Naive thymus-derived CD4-positive, alpha-beta T cell (primary cell): ENCODE measurements at regions not wholly inside any gene's neighbourhood (a gene's known extent, or its start where the extent isn't known, plus 50 kb on each side); places are given as distances from the start of the nearest gene placed in this dataset.

Experiments
- ATAC-seq: fragments of 150-1000 bp; cut with Tn5 transposase; 2 replicates; pipeline ENCODE4 v1.10.0; 2021; ENCODE audit warnings: mild to moderate bottlenecking, moderate library complexity
- CTCF ChIA-PET: fragments of 350-600 bp; sonication (Branson Sonifier 250); formaldehyde crosslinking; loops from one replicate; lab custom pipeline; 2021; ENCODE audit warnings: antibody characterized with exemption; lab: Charles Lee
- POLR2A ChIA-PET: fragments of 350-600 bp; sonication (Branson Sonifier 250); formaldehyde crosslinking; loops from one replicate; lab custom pipeline; 2021; ENCODE audit warnings: antibody characterized with exemption, inconsistent platforms; lab: Charles Lee
- DNase-seq, 9 donors: peaks; one replicate each; pipeline versions ENCODE4 v3.0.0 to v3.0.0-alpha.2; 2020 to 2022; ENCODE audit warnings: mixed read lengths in 1 of 9
- H3K27ac ChIP-seq: one replicate; pipeline ENCODE4 v1.7.0; 2013; ENCODE audit warnings: mild to moderate bottlenecking, low read depth, low read length, moderate library complexity
- H3K27me3 ChIP-seq, 2 donors: one replicate each; pipeline ENCODE4 v1.7.0; 2013; ENCODE audit warnings: low read length in 2 of 2, mild to moderate bottlenecking in 2 of 2, moderate library complexity in 2 of 2; ENCODE audit not compliant: control insufficient read depth in 2 of 2, insufficient read depth in 2 of 2
- H3K36me3 ChIP-seq, 3 experiments: 1 replicate in 2 of 3; 2 replicates in 1 of 3; pipeline ENCODE4 v1.7.0; 2013; ENCODE audit warnings: low read length in 3 of 3, mild to moderate bottlenecking in 3 of 3, moderate library complexity in 1 of 3; ENCODE audit not compliant: insufficient read depth in 3 of 3, control insufficient read depth in 2 of 3
- H3K4me1 ChIP-seq, 2 donors: one replicate each; pipeline ENCODE4 v1.7.0; 2013; ENCODE audit warnings: low read length in 2 of 2, mild to moderate bottlenecking in 2 of 2, moderate library complexity in 1 of 2; ENCODE audit not compliant: control insufficient read depth in 2 of 2, insufficient read depth in 2 of 2
- H3K4me3 ChIP-seq: 2 replicates; pipeline ENCODE4 v1.7.0; 2013; ENCODE audit warnings: mild to moderate bottlenecking, low read length
- H3K9me3 ChIP-seq, 3 experiments: 1 replicate in 2 of 3; 2 replicates in 1 of 3; pipeline ENCODE4 v1.7.0; 2013; ENCODE audit warnings: low read length in 3 of 3; ENCODE audit not compliant: control insufficient read depth in 2 of 3
- H3K27ac Mint-ChIP-seq, 9 donors: one replicate each; pipeline ENCODE4 v1.8.0; 2020 to 2022; ENCODE audit warnings: mixed read lengths in 9 of 9, mild to moderate bottlenecking in 8 of 9, moderate library complexity in 5 of 9, inconsistent platforms in 2 of 9
- H3K27me3 Mint-ChIP-seq, 5 donors: one replicate each; pipeline ENCODE4 v1.8.0; 2021 to 2022; ENCODE audit warnings: mixed read lengths in 5 of 5, mild to moderate bottlenecking in 1 of 5
- H3K36me3 Mint-ChIP-seq, 5 donors: one replicate each; pipeline ENCODE4 v1.8.0; 2020 to 2022; ENCODE audit warnings: mixed read lengths in 5 of 5, mild to moderate bottlenecking in 3 of 5, inconsistent platforms in 1 of 5
- H3K4me1 Mint-ChIP-seq, 7 donors: one replicate each; pipeline ENCODE4 v1.8.0; 2020 to 2022; ENCODE audit warnings: mixed read lengths in 7 of 7, mild to moderate bottlenecking in 3 of 7, inconsistent platforms in 1 of 7
- H3K4me3 Mint-ChIP-seq, 10 donors: one replicate each; pipeline ENCODE4 v1.8.0; 2020 to 2022; ENCODE audit warnings: mild to moderate bottlenecking in 10 of 10, mixed read lengths in 10 of 10, moderate library complexity in 6 of 10, inconsistent platforms in 2 of 10
- H3K9me3 Mint-ChIP-seq, 11 donors: one replicate each; pipeline ENCODE4 v1.8.0; 2020 to 2022; ENCODE audit warnings: mixed read lengths in 11 of 11, mild to moderate bottlenecking in 4 of 11, inconsistent platforms in 1 of 11, moderate library complexity in 1 of 11
- intact Hi-C, 2 donors: fragments of 100-400 bp; cut with micrococcal nuclease; formaldehyde crosslinking; loops; one replicate each; pipeline ENCODE4 v1.15.1; 2023

DNA sequence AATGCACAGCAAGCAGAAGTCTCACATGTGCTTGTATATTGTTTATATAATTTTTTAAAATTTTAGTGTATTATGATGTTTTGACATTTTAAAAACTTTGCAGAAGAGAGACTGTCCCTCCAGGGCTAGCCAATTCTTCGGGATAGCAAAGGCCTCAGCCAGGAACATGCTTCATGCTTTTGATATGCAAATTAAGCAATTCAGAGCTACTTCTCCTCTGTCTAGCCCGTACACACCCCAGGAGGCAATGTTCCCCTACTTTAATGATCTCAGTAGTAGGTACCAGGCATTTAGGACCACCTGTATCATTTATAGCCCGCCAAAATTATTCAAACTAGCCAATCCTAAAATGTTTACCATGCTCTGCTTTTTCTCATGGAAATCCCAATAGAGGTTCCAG, 1116.2 kb downstream of the OLFM4 start:
- H3K4me3 Mint-ChIP-seq = no peak overlapping the region
- ATAC-seq = no peak
- no peak overlapping the region for H3K4me3 ChIP-seq
- H3K9me3 Mint-ChIP-seq = peaks cover 0 to 23% (median 8%) of the 10 kb centered on the region in 11 donors
- CTCF ChIA-PET = no interaction called here
- H3K27me3 Mint-ChIP-seq = no peaks in the 10 kb centered on the region
- intact Hi-C loops = no loop called here
- H3K36me3 Mint-ChIP-seq = no peaks in the 10 kb centered on the region
- no peak for DNase-seq
- POLR2A ChIA-PET = no interaction called here
- no peak overlapping the region for H3K27ac ChIP-seq
- H3K9me3 ChIP-seq = no peaks in the 10 kb centered on the region
- H3K27ac Mint-ChIP-seq = no peak overlapping the region
- H3K4me1 Mint-ChIP-seq = no peaks in the 10 kb centered on the region
- H3K36me3 ChIP-seq = no peaks in the 10 kb centered on the region
- H3K27me3 ChIP-seq = no peaks in the 10 kb centered on the region
- H3K4me1 ChIP-seq = no peaks in the 10 kb centered on the region

DNA sequence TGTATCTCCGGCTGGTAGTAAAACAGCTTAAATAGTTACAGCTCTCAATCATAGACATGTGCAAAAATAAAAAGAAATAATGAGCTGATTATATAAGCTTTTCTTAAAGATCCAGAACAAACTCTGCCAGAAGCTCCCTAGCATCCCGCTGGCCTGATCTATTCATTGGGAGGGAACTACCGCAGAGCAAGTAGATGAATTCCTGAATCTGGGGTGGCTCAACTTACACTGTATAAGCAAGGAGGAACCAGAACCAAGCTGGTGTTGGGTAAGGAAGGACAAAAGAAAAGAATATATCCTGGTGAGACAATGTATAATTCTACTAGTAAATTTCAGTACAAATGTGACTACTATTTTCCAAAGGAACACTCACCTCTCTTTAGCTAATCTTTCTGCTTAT, 1122.2 kb downstream of the OLFM4 start:
- Histone ChIP-seq H3K4me1 (no peaks in the 10 kb centered on the region), H3K36me3 (no peaks in the 10 kb centered on the region), H3K4me3 (no peak overlapping the region), H3K27me3 (no peaks in the 10 kb centered on the region), H3K9me3 (no peaks in the 10 kb centered on the region), H3K27ac (no peak overlapping the region)
- intact Hi-C loops = no loop called here
- Mint-ChIP-seq H3K27me3 (no peaks in the 10 kb centered on the region), H3K4me1 (no peaks in the 10 kb centered on the region), H3K36me3 (no peaks in the 10 kb centered on the region), H3K27ac (no peak overlapping the region), H3K4me3 (no peak overlapping the region), H3K9me3 (peaks cover 0 to 12% (median 3%) of the 10 kb centered on the region in 11 donors)
- ChIA-PET POLR2A (no interaction called here), CTCF (no interaction called here)
- ATAC-seq (no peak), DNase-seq (no peak)

- no peak overlapping the region for H3K4me3 Mint-ChIP-seq
- no peaks in the 10 kb centered on the region for H3K4me1 Mint-ChIP-seq
- no peaks in the 10 kb centered on the region for H3K4me1 ChIP-seq
- H3K27me3 ChIP-seq = no peaks in the 10 kb centered on the region
- DNase-seq = no peak
- no peak overlapping the region for H3K27ac Mint-ChIP-seq
- intact Hi-C loops = no loop called here
- H3K27me3 Mint-ChIP-seq = no peaks in the 10 kb centered on the region
- no peak overlapping the region for H3K4me3 ChIP-seq
- CTCF ChIA-PET = no interaction called here
- H3K27ac ChIP-seq = no peak overlapping the region
- H3K36me3 Mint-ChIP-seq = no peaks in the 10 kb centered on the region
- H3K9me3 ChIP-seq = no peaks in the 10 kb centered on the region
- H3K36me3 ChIP-seq = no peaks in the 10 kb centered on the region
- H3K9me3 Mint-ChIP-seq = peaks cover 0 to 24% (median 6%) of the 10 kb centered on the region in 11 donors
- ATAC-seq = no peak
- POLR2A ChIA-PET = no interaction called here
These were observed 1133.5 kb downstream of the OLFM4 start for GRCh38 chr13:54162069-54162468.

DNA sequence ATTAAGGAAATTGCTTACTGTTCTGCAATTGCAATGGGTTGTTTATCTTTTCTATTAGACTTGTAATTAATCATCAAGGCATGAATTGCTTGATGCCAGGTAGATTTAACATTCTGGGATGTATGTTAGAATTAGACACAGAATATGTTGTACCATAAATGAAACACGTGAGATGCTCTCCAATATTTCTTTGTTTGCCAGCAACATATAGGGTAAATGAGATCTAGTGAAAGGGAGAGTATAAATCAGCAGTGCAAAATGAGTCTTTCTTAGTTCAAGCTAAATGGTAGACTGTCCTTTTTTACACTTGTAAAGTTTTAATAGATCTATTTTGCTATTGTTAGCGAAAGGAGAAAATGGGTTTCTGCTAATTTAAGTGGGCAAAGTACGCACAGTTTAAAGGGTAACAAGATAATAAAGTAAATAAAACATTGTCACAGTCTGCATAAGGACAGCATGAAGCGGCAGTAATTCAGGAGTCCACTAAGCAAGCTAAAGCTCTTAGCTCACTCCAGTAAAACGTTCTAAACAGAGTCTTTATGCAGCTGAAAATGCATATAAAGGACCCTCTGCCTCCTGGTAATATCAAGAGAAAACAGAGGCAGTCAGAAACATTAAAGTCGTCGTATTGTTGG, 1137.1 kb downstream of the OLFM4 start:
- no peak for DNase-seq
- no peaks in the 10 kb centered on the region for H3K36me3 ChIP-seq
- Mint-ChIP-seq H3K27me3 (no peaks in the 10 kb centered on the region), H3K27ac (no peak overlapping the region), H3K36me3 (no peaks in the 10 kb centered on the region), H3K4me1 (no peaks in the 10 kb centered on the region), H3K4me3 (no peak overlapping the region), H3K9me3 (peaks cover 0 to 13% (median 6%) of the 10 kb centered on the region in 11 donors)
- intact Hi-C loops = no loop called here
- ChIA-PET CTCF (no interaction called here), POLR2A (no interaction called here)
- no peaks in the 10 kb centered on the region for H3K4me1 ChIP-seq
- no peaks in the 10 kb centered on the region for H3K27me3 ChIP-seq
- ATAC-seq = no peak
- H3K4me3 ChIP-seq = no peak overlapping the region
- no peaks in the 10 kb centered on the region for H3K9me3 ChIP-seq
- H3K27ac ChIP-seq = no peak overlapping the region

- intact Hi-C loops = no loop called here
- Histone ChIP-seq H3K36me3 (no peaks in the 10 kb centered on the region), H3K27me3 (no peaks in the 10 kb centered on the region), H3K27ac (no peak overlapping the region), H3K9me3 (no peaks in the 10 kb centered on the region), H3K4me3 (no peak overlapping the region), H3K4me1 (no peaks in the 10 kb centered on the region)
- no peaks in the 10 kb centered on the region for H3K4me1 Mint-ChIP-seq
- H3K27ac Mint-ChIP-seq = no peak overlapping the region
- CTCF ChIA-PET = no interaction called here
- H3K36me3 Mint-ChIP-seq = no peaks in the 10 kb centered on the region
- peaks cover 2 to 23% (median 5%) of the 10 kb centered on the region in 11 donors for H3K9me3 Mint-ChIP-seq
- no peak for ATAC-seq
- DNase-seq = no peak
- H3K4me3 Mint-ChIP-seq = no peak overlapping the region
- POLR2A ChIA-PET = no interaction called here
- H3K27me3 Mint-ChIP-seq = no peaks in the 10 kb centered on the region
These were observed 1145.4 kb downstream of the OLFM4 start for GRCh38 chr13:54173996-54174395.

GRCh38 chr13:54175466-54175865, 1146.9 kb downstream of the OLFM4 start:
- H3K4me1 Mint-ChIP-seq = no peaks in the 10 kb centered on the region
- H3K4me3 ChIP-seq = no peak overlapping the region
- ChIA-PET CTCF (no interaction called here), POLR2A (no interaction called here)
- H3K36me3 ChIP-seq = no peaks in the 10 kb centered on the region
- H3K36me3 Mint-ChIP-seq = peaks cover 0 to 4% (median 0%) of the 10 kb centered on the region in 5 donors
- H3K27ac Mint-ChIP-seq = no peak overlapping the region
- H3K4me3 Mint-ChIP-seq = no peak overlapping the region
- intact Hi-C loops = no loop called here
- ATAC-seq = no peak
- no peaks in the 10 kb centered on the region for H3K4me1 ChIP-seq
- no peaks in the 10 kb centered on the region for H3K9me3 ChIP-seq
- H3K27ac ChIP-seq = no peak overlapping the region
- DNase-seq = no peak
- no peaks in the 10 kb centered on the region for H3K27me3 ChIP-seq
- peaks cover 2 to 34% (median 6%) of the 10 kb centered on the region in 11 donors for H3K9me3 Mint-ChIP-seq
- no peaks in the 10 kb centered on the region for H3K27me3 Mint-ChIP-seq

DNA sequence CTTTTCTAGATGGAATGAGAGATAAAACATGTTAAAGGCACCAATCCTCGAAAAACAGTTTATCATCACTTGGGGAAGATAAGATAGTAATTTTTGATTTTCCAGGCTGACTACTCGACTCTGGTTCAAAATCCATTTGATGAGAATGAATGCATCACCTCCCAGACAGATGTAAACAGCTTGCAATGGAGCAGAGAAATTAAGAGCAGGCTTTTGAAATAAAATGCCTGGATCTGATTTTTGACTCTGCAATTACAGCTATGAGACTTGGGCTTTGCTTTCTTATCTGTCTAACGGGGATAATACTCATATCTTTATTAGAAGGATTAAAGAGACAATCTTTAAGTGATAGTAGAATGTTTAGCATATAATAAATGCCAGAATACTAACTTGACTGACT, 1148.9 kb downstream of the OLFM4 start:
- peaks cover 0 to 4% (median 0%) of the 10 kb centered on the region in 5 donors for H3K36me3 Mint-ChIP-seq
- no peaks in the 10 kb centered on the region for H3K4me1 Mint-ChIP-seq
- Histone ChIP-seq H3K9me3 (no peaks in the 10 kb centered on the region), H3K4me3 (no peak overlapping the region), H3K4me1 (no peaks in the 10 kb centered on the region), H3K36me3 (no peaks in the 10 kb centered on the region), H3K27ac (no peak overlapping the region), H3K27me3 (no peaks in the 10 kb centered on the region)
- CTCF ChIA-PET = no interaction called here
- H3K9me3 Mint-ChIP-seq = peaks cover 0 to 25% (median 6%) of the 10 kb centered on the region in 11 donors
- no peak for DNase-seq
- intact Hi-C loops = no loop called here
- H3K4me3 Mint-ChIP-seq = no peak overlapping the region
- POLR2A ChIA-PET = no interaction called here
- H3K27me3 Mint-ChIP-seq = no peaks in the 10 kb centered on the region
- ATAC-seq = no peak
- no peak overlapping the region for H3K27ac Mint-ChIP-seq
